HepG2 (cell line): ENCODE measurements at regions not wholly inside any gene's neighbourhood (a gene's known extent, or its start where the extent isn't known, plus 50 kb on each side); places are given as distances from the start of the nearest gene placed in this dataset.

Source experiments
- ATAC-seq: fragments of 200-7000 bp; cut with Tn5 transposase; 3 replicates; pipeline ENCODE4 v1.9.1; 2020; ENCODE audit warnings: mild to moderate bottlenecking, moderate library complexity
- BruUV-seq: library from RNA; stranded (reverse); fragments of 400-500 nt; replicated peaks from 2 replicates; lab custom pipeline; 2021; lab: Mats Ljungman, UMichigan
- CTCF ChIA-PET: fragments of 300-600 bp; formaldehyde crosslinking; extraction: SDS; loops from one replicate; lab custom pipeline; 2021; ENCODE audit warnings: low total read pairs, inconsistent platforms, low intra/inter-chr PET ratio; lab: Yijun Ruan, JAX
- POLR2A ChIA-PET: fragments of 350-600 bp; sonication (Branson Sonifier 250); formaldehyde crosslinking; loops from one replicate; lab custom pipeline; 2020; ENCODE audit warnings: antibody characterized with exemption, inconsistent platforms; lab: Yijun Ruan, JAX
- DNase-seq: peaks from one replicate; pipeline ENCODE4 v3.0.0-alpha.2; 2015; ENCODE audit warnings: low spot score
- FAIRE-seq: peaks from 3 replicates; lab custom pipeline; 2011; peaks lifted over from hg19 to GRCh38; lab: Jason Lieb, UNC
- H2AFZ ChIP-seq: one replicate; pipeline ENCODE4 v1.6.1; 2011; ENCODE audit warnings: low read length, inconsistent platforms
- H3K27ac ChIP-seq: fragments of 300-600 bp; 3 replicates; pipeline ENCODE4 v1.8.0; 2011; ENCODE audit warnings: mixed run types, mild to moderate bottlenecking, mixed read lengths, low read length, inconsistent platforms; ENCODE audit not compliant: insufficient read depth; ENCODE audit errors: extremely low read length
- H3K27me3 ChIP-seq, 2 experiments: fragments of 200-600 bp in 1 of 2; 2 replicates in 1 of 2; 3 replicates in 1 of 2; pipeline versions ENCODE4 v1.6.0 to v1.8.0; 2011; ENCODE audit warnings: low read length in 2 of 2, mild to moderate bottlenecking in 2 of 2, moderate library complexity in 2 of 2, inconsistent platforms in 1 of 2; ENCODE audit not compliant: insufficient read depth in 2 of 2, control insufficient read depth in 1 of 2
- H3K36me3 ChIP-seq, 2 experiments: fragments of 200-600 bp in 1 of 2; replicated peaks in 1 of 2; 2 replicates in 1 of 2; 3 replicates in 1 of 2; pipeline versions ENCODE4 v1.5.1 to v1.8.0; 2011; ENCODE audit warnings: low read length in 2 of 2, inconsistent platforms in 1 of 2; ENCODE audit not compliant: insufficient read depth in 2 of 2, control insufficient read depth in 1 of 2
- H3K4me1 ChIP-seq: 2 replicates; pipeline ENCODE4 v1.5.1; 2012; ENCODE audit warnings: low read length, inconsistent platforms; ENCODE audit not compliant: insufficient read depth
- H3K4me2 ChIP-seq: 2 replicates; pipeline ENCODE4 v1.6.0; 2011; ENCODE audit warnings: low read depth, low read length, inconsistent platforms
- H3K4me3 ChIP-seq, 3 experiments: fragments of 200-600 bp in 1 of 3; sonication (generic), shearing (Covaris generic) in 1 of 3; replicated peaks in 1 of 3; 2 replicates each; pipeline ENCODE4 v1.5.1; 2011 to 2016; ENCODE audit warnings: low read length in 3 of 3, inconsistent platforms in 2 of 3, low read depth in 2 of 3, mild to moderate bottlenecking in 2 of 3, control low read depth in 1 of 3, mixed read lengths in 1 of 3; ENCODE audit not compliant: insufficient read depth in 1 of 3
- H3K79me2 ChIP-seq: one replicate; pipeline ENCODE4 v1.6.1; 2011; ENCODE audit warnings: low read length, inconsistent platforms; ENCODE audit not compliant: insufficient read depth
- H3K9ac ChIP-seq: 2 replicates; pipeline ENCODE4 v1.6.0; 2011; ENCODE audit warnings: mild to moderate bottlenecking, low read depth, low read length, inconsistent platforms; ENCODE audit not compliant: insufficient read depth
- H3K9me3 ChIP-seq: 2 replicates; pipeline ENCODE4 v1.5.1; 2012; ENCODE audit warnings: mild to moderate bottlenecking, low read length
- H4K20me1 ChIP-seq: 2 replicates; pipeline ENCODE4 v1.6.0; 2011; ENCODE audit warnings: inconsistent platforms, mild to moderate bottlenecking, low read length, moderate library complexity; ENCODE audit not compliant: insufficient read depth
- ARNT2 ChIP-seq: sonication (generic); formaldehyde crosslinking; IDR thresholded peaks from 2 replicates; pipeline ENCODE4 v1.8.0; 2022; ENCODE audit warnings: mild to moderate bottlenecking, low read depth, missing genetic modification reagents, moderate library complexity
- FIP1L1 ChIP-seq: fragments of 200-400 bp; formaldehyde crosslinking; IDR thresholded peaks from 2 replicates; pipeline ENCODE4 v1.6.1; 2018; ENCODE audit warnings: low read depth, mild to moderate bottlenecking, low read length, moderate library complexity, borderline replicate concordance; ENCODE audit not compliant: insufficient read depth
- ISX ChIP-seq: sonication (generic); formaldehyde crosslinking; conservative IDR thresholded peaks from 2 replicates; pipeline ENCODE4 v1.5.0; 2020; ENCODE audit warnings: missing genetic modification reagents
- SATB2 ChIP-seq: sonication (generic); formaldehyde crosslinking; IDR thresholded peaks from 2 replicates; pipeline ENCODE4 v1.5.0; 2020; ENCODE audit warnings: missing genetic modification reagents
- SMARCE1 ChIP-seq: fragments of 450-650 bp; IDR thresholded peaks from 2 replicates; pipeline ENCODE4 v1.6.1; 2017; ENCODE audit warnings: borderline replicate concordance
- STAT5B ChIP-seq: sonication (generic); formaldehyde crosslinking; IDR thresholded peaks from 2 replicates; pipeline ENCODE4 v1.4.0; 2020; ENCODE audit warnings: missing genetic modification reagents
- SUZ12 ChIP-seq: fragments of 150-350 bp; IDR thresholded peaks from 2 replicates; pipeline ENCODE4 v1.6.1; 2014; ENCODE audit warnings: low read depth, low read length
- TOE1 ChIP-seq: sonication (generic); formaldehyde crosslinking; IDR thresholded peaks from 2 replicates; pipeline ENCODE4 v1.4.0; 2020; ENCODE audit warnings: mild to moderate bottlenecking, missing genetic modification reagents
- ZMYM4 ChIP-seq: sonication (generic); formaldehyde crosslinking; IDR thresholded peaks from 2 replicates; pipeline ENCODE4 v1.8.1; 2023; ENCODE audit warnings: mild to moderate bottlenecking, missing genetic modification reagents
- ZNF331 ChIP-seq: sonication (generic); formaldehyde crosslinking; IDR thresholded peaks from 2 replicates; pipeline ENCODE4 v1.4.0; 2020; ENCODE audit warnings: missing genetic modification reagents
- ZNF564 ChIP-seq: sonication (generic); formaldehyde crosslinking; IDR thresholded peaks from 2 replicates; pipeline ENCODE4 v1.8.1; 2023; ENCODE audit warnings: mild to moderate bottlenecking, missing genetic modification reagents
- ZNF644 ChIP-seq: IDR thresholded peaks from 2 replicates; pipeline ENCODE4 v1.6.1; 2016; ENCODE audit warnings: low read depth
- ZNF850 ChIP-seq: sonication (generic); formaldehyde crosslinking; conservative IDR thresholded peaks from 2 replicates; pipeline ENCODE4 v1.9.0; 2021; ENCODE audit warnings: mild to moderate bottlenecking, missing genetic modification reagents
- WGBS: methylation state at CpG from one replicate; pipeline ENCODE4 v1.1.6; 2017; ENCODE audit warnings: low lambda C conversion rate; 5-methylcytosine and 5-hydroxymethylcytosine counted together
- in situ Hi-C: cut with HindIII; loops from 2 replicates; pipeline ENCODE4 v1.10.0; 2017; ENCODE audit warnings: low pct_unique_long_range_greater_than_20kb; ENCODE audit not compliant: extremely low pct_ligation_motif_present
- intact Hi-C: fragments of 100-400 bp; cut with micrococcal nuclease; formaldehyde crosslinking; loops from one replicate; pipeline ENCODE4 v1.10.0; 2022; ENCODE audit not compliant: unreplicated experiment
- TF ChIP-seq, protein P1 (sequence below): sonication (generic); formaldehyde crosslinking; IDR thresholded peaks from 2 replicates; pipeline ENCODE4 v1.4.0; 2020; ENCODE audit warnings: mild to moderate bottlenecking, missing genetic modification reagents
- TF ChIP-seq, protein P2 (sequence below): sonication (generic); formaldehyde crosslinking; IDR thresholded peaks from 2 replicates; pipeline ENCODE4 v1.4.0; 2020; ENCODE audit warnings: mild to moderate bottlenecking, missing genetic modification reagents
- TF ChIP-seq, protein P3 (sequence below): sonication (generic); formaldehyde crosslinking; conservative IDR thresholded peaks from 2 replicates; pipeline ENCODE4 v1.4.0; 2020; ENCODE audit warnings: missing genetic modification reagents

DNA sequence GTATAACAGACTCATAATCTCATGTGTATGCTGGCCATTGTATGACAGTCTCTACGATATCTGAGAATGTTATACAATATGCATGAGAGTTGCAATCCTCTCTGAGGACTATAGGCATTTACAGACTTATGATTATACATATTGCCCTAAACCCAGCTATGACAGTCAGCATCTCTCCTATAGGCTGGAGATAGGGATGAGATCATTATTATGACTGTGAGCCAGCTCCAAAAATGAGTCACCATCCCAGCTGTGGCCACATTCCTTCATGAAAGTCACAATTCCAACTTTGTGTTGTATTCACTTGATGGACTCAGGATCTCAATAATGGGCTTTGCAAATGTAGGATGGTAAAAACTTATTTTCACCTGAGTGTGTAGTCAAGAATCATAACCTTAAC, 1024.5 kb upstream of the AMELY start:
- H3K4me3 ChIP-seq, result no peak overlapping the region
- no peaks in the 10 kb centered on the region for H3K9me3 ChIP-seq
- no TSS peak for BruUV-seq
- H3K27ac ChIP-seq, result no peak overlapping the region
- H3K9ac ChIP-seq, result no peak overlapping the region
- intact Hi-C loops (no loop called here), in situ Hi-C loops (loop anchor here (25.0 kb wide), 1 partner anchor 99 kb away; no protein-coding TSS in a partner anchor)
- POLR2A ChIA-PET, result no interaction called here
- DNase-seq, result no peak
- no peak overlapping the region for H3K4me2 ChIP-seq
- no peaks in the 10 kb centered on the region for H3K79me2 ChIP-seq
- ATAC-seq, result no peak
- CTCF ChIA-PET, result no interaction called here
- no peak overlapping the region for H2AFZ ChIP-seq
- no peaks in the 10 kb centered on the region for H3K27me3 ChIP-seq
- no peak for TF ChIP-seq ZNF850 (CRISPR knock-in tag)
- TF ChIP-seq TOE1 (CRISPR knock-in tag), result no peak
- no peak for FAIRE-seq
- no peaks in the 10 kb centered on the region for H4K20me1 ChIP-seq
- no peaks in the 10 kb centered on the region for H3K4me1 ChIP-seq
- no peaks in the 10 kb centered on the region for H3K36me3 ChIP-seq
- 0% methylated on average over 1 of the region's 1 CpG for WGBS

DNA sequence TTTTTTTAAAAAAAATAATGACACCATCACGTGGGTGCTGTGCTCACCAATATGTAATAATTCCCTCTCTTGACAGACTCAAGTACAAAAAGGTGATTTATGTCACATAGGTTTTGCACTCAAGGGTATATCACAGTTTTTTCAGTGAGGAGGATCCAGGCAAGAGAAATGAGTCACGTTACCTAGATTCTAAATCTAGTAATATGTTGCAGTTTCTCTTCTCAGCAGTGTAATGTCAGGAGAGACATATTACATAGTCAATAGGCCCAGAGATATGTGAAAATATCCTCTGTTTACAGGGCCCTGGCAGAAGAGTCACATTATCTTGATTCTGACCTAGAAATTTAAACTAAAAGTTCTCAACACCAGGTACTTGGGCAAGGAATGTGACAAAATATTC, 1024.1 kb upstream of the AMELY start:
- H2AFZ ChIP-seq, result no peak overlapping the region
- ChIA-PET POLR2A (no interaction called here), CTCF (no interaction called here)
- H3K4me3 ChIP-seq, result no peak overlapping the region
- no peaks in the 10 kb centered on the region for H4K20me1 ChIP-seq
- in situ Hi-C loops, result loop anchor here (25.0 kb wide), 1 partner anchor 98 kb away; no protein-coding TSS in a partner anchor
- H3K79me2 ChIP-seq, result no peaks in the 10 kb centered on the region
- WGBS, result 0% methylated on average over 1 of the region's 2 CpGs
- FAIRE-seq, result no peak
- BruUV-seq, result no TSS peak
- H3K9ac ChIP-seq, result no peak overlapping the region
- H3K36me3 ChIP-seq, result no peaks in the 10 kb centered on the region
- intact Hi-C loops, result no loop called here
- DNase-seq, result no peak
- no peak overlapping the region for H3K27ac ChIP-seq
- no peaks in the 10 kb centered on the region for H3K9me3 ChIP-seq
- H3K4me2 ChIP-seq, result no peak overlapping the region
- no peaks in the 10 kb centered on the region for H3K27me3 ChIP-seq
- no peaks in the 10 kb centered on the region for H3K4me1 ChIP-seq
- no peak for ATAC-seq
- TF ChIP-seq, protein P1, sequence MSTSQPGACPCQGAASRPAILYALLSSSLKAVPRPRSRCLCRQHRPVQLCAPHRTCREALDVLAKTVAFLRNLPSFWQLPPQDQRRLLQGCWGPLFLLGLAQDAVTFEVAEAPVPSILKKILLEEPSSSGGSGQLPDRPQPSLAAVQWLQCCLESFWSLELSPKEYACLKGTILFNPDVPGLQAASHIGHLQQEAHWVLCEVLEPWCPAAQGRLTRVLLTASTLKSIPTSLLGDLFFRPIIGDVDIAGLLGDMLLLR (CRISPR knock-in tag), result no peak
- TF ChIP-seq STAT5B (no peak), ISX (CRISPR knock-in tag) (no peak), ARNT2 (CRISPR knock-in tag) (no peak), SATB2 (CRISPR knock-in tag) (no peak), SMARCE1 (no peak), ZNF564 (CRISPR knock-in tag) (no peak), ZMYM4 (CRISPR knock-in tag) (no peak), FIP1L1 (no peak), ZNF644 (no peak), ZNF331 (no peak), SUZ12 (no peak)
- TF ChIP-seq, protein P2, sequence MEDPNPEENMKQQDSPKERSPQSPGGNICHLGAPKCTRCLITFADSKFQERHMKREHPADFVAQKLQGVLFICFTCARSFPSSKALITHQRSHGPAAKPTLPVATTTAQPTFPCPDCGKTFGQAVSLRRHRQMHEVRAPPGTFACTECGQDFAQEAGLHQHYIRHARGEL, result no peak
- TF ChIP-seq, protein P3, sequence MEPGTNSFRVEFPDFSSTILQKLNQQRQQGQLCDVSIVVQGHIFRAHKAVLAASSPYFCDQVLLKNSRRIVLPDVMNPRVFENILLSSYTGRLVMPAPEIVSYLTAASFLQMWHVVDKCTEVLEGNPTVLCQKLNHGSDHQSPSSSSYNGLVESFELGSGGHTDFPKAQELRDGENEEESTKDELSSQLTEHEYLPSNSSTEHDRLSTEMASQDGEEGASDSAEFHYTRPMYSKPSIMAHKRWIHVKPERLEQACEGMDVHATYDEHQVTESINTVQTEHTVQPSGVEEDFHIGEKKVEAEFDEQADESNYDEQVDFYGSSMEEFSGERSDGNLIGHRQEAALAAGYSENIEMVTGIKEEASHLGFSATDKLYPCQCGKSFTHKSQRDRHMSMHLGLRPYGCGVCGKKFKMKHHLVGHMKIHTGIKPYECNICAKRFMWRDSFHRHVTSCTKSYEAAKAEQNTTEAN, result no peak
